Panc1 (cell line): ENCODE measurements at regions not wholly inside any gene's neighbourhood (a gene's known extent, or its start where the extent isn't known, plus 50 kb on each side); places are given as distances from the start of the nearest gene placed in this dataset.
"Not testable (repeated sequence)": the region's sequence is repeated elsewhere in the genome, so short reads cannot be mapped to it uniquely, and the experiment has no call there.

ENCODE experiments used
- POLR2AphosphoS5 ChIP-seq: IDR thresholded peaks from 2 replicates; pipeline ENCODE4 v1.6.1; 2012; ENCODE audit warnings: mild to moderate bottlenecking, low read depth, low read length, moderate library complexity
- SIN3A ChIP-seq: IDR thresholded peaks from 2 replicates; pipeline ENCODE4 v1.6.1; 2012; ENCODE audit warnings: low read depth, mild to moderate bottlenecking, low read length, moderate library complexity, borderline replicate concordance; ENCODE audit not compliant: insufficient read depth
- TCF7L2 ChIP-seq: IDR thresholded peaks from 2 replicates; pipeline ENCODE4 v1.6.1; 2011; ENCODE audit warnings: mild to moderate bottlenecking, low read depth, low read length, inconsistent platforms
- TF ChIP-seq, protein P1 (sequence below): fragments of 450-650 bp; IDR thresholded peaks from 2 replicates; pipeline ENCODE4 v1.5.1; 2017; ENCODE audit warnings: mild to moderate bottlenecking
- TF ChIP-seq, protein P2 (sequence below), 2 experiments: IDR thresholded peaks; 2 replicates each; pipeline ENCODE4 v1.6.1; 2011 to 2012; ENCODE audit warnings: low read depth in 2 of 2, control low read depth in 1 of 2, low read length in 1 of 2, mild to moderate bottlenecking in 1 of 2, moderate library complexity in 1 of 2; ENCODE audit not compliant: insufficient read depth in 1 of 2

DNA sequence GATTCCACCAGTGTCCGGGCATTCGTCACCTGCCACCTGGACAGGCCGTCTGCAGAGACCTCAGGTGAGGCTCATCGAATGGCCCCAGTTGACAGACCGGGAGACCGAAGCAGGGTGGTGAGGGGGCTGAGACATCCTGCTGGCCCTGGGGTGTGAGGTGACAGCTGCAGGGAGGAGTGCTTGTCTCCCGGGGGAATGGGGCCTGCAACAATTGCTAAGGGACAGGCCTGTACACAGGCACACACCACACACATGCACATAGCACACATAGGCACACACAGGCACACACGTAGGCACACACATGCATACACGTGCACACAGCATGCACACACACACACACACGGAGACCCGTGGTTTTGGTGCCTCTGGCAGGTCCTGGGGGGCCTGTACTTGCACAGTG is 4363.9 kb upstream of the TPTE start:
- TF ChIP-seq SIN3A, POLR2AphosphoS5, TCF7L2: not testable (repeated sequence)
- TF ChIP-seq, protein P1, sequence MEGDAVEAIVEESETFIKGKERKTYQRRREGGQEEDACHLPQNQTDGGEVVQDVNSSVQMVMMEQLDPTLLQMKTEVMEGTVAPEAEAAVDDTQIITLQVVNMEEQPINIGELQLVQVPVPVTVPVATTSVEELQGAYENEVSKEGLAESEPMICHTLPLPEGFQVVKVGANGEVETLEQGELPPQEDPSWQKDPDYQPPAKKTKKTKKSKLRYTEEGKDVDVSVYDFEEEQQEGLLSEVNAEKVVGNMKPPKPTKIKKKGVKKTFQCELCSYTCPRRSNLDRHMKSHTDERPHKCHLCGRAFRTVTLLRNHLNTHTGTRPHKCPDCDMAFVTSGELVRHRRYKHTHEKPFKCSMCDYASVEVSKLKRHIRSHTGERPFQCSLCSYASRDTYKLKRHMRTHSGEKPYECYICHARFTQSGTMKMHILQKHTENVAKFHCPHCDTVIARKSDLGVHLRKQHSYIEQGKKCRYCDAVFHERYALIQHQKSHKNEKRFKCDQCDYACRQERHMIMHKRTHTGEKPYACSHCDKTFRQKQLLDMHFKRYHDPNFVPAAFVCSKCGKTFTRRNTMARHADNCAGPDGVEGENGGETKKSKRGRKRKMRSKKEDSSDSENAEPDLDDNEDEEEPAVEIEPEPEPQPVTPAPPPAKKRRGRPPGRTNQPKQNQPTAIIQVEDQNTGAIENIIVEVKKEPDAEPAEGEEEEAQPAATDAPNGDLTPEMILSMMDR, result not testable (repeated sequence)
- TF ChIP-seq, protein P2, sequence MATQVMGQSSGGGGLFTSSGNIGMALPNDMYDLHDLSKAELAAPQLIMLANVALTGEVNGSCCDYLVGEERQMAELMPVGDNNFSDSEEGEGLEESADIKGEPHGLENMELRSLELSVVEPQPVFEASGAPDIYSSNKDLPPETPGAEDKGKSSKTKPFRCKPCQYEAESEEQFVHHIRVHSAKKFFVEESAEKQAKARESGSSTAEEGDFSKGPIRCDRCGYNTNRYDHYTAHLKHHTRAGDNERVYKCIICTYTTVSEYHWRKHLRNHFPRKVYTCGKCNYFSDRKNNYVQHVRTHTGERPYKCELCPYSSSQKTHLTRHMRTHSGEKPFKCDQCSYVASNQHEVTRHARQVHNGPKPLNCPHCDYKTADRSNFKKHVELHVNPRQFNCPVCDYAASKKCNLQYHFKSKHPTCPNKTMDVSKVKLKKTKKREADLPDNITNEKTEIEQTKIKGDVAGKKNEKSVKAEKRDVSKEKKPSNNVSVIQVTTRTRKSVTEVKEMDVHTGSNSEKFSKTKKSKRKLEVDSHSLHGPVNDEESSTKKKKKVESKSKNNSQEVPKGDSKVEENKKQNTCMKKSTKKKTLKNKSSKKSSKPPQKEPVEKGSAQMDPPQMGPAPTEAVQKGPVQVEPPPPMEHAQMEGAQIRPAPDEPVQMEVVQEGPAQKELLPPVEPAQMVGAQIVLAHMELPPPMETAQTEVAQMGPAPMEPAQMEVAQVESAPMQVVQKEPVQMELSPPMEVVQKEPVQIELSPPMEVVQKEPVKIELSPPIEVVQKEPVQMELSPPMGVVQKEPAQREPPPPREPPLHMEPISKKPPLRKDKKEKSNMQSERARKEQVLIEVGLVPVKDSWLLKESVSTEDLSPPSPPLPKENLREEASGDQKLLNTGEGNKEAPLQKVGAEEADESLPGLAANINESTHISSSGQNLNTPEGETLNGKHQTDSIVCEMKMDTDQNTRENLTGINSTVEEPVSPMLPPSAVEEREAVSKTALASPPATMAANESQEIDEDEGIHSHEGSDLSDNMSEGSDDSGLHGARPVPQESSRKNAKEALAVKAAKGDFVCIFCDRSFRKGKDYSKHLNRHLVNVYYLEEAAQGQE (IDR thresholded peaks at IDR 0.05; ENCODE audit: insufficient read depth in 1 of 2, low read depth in 2 of 2, low read length in 1 of 2), result not testable (repeated sequence)
